Panc1 (cell line): ENCODE measurements at regions not wholly inside any gene's neighbourhood (a gene's known extent, or its start where the extent isn't known, plus 50 kb on each side); places are given as distances from the start of the nearest gene placed in this dataset.

Experiments used
- ATAC-seq: fragments of 200-7000 bp; cut with Tn5 transposase; 2 replicates; pipeline ENCODE4 v1.9.1; 2020; ENCODE audit warnings: mild to moderate bottlenecking, moderate library complexity
- BruUV-seq: library from RNA; stranded (reverse); fragments of 400-500 nt; replicated peaks from 2 replicates; lab custom pipeline; 2021; lab: Mats Ljungman, UMichigan
- CTCF ChIA-PET: fragments of 300-600 bp; sonication (Branson Sonifier 250); formaldehyde crosslinking; loops from one replicate; lab custom pipeline; 2022; ENCODE audit warnings: antibody characterized with exemption; lab: Charles Lee
- POLR2A ChIA-PET: fragments of 300-600 bp; sonication (Branson Sonifier 250); formaldehyde crosslinking; loops from one replicate; lab custom pipeline; 2022; ENCODE audit warnings: antibody characterized with exemption; lab: Charles Lee
- DNase-seq: peaks from one replicate; pipeline ENCODE4 v3.0.0-alpha.2; 2010; ENCODE audit warnings: low read depth, low spot score
- H3K27ac ChIP-seq: 2 replicates; pipeline ENCODE4 v1.5.1; 2011; ENCODE audit warnings: mild to moderate bottlenecking, low read length, inconsistent platforms
- H3K27me3 ChIP-seq: fragments of 200-500 bp; sonication (Bioruptor generic); 2 replicates; pipeline ENCODE4 v1.6.0; 2014; ENCODE audit warnings: low read length, inconsistent platforms; ENCODE audit not compliant: control insufficient read depth, insufficient read depth
- H3K36me3 ChIP-seq: fragments of 200-500 bp; sonication (Bioruptor generic); 2 replicates; pipeline ENCODE4 v1.5.1; 2014; ENCODE audit warnings: inconsistent platforms, mild to moderate bottlenecking, low read length, moderate library complexity; ENCODE audit not compliant: control insufficient read depth, insufficient read depth
- H3K4me1 ChIP-seq: 2 replicates; pipeline ENCODE4 v1.5.1; 2011; ENCODE audit warnings: inconsistent platforms, mild to moderate bottlenecking, low read length, moderate library complexity; ENCODE audit not compliant: control insufficient read depth, insufficient read depth
- H3K4me3 ChIP-seq, 2 experiments: 2 replicates each; pipeline ENCODE4 v1.5.1; 2011 to 2012; ENCODE audit warnings: low read depth in 2 of 2, low read length in 2 of 2, mild to moderate bottlenecking in 2 of 2, inconsistent platforms in 1 of 2, moderate library complexity in 1 of 2
- H3K9me3 ChIP-seq: fragments of 200-500 bp; sonication (Bioruptor generic); 2 replicates; pipeline ENCODE4 v1.5.1; 2014; ENCODE audit warnings: low read depth, mild to moderate bottlenecking, inconsistent platforms, low read length, moderate library complexity; ENCODE audit not compliant: control insufficient read depth, insufficient read depth
- POLR2AphosphoS5 ChIP-seq: IDR thresholded peaks from 2 replicates; pipeline ENCODE4 v1.6.1; 2012; ENCODE audit warnings: mild to moderate bottlenecking, low read depth, low read length, moderate library complexity
- SIN3A ChIP-seq: IDR thresholded peaks from 2 replicates; pipeline ENCODE4 v1.6.1; 2012; ENCODE audit warnings: low read depth, mild to moderate bottlenecking, low read length, moderate library complexity, borderline replicate concordance; ENCODE audit not compliant: insufficient read depth
- TCF7L2 ChIP-seq: IDR thresholded peaks from 2 replicates; pipeline ENCODE4 v1.6.1; 2011; ENCODE audit warnings: mild to moderate bottlenecking, low read depth, low read length, inconsistent platforms
- in situ Hi-C: cut with HindIII; loops from 2 replicates; pipeline ENCODE4 v1.10.0; 2016; ENCODE audit warnings: low sequenced_read_pairs, low pct_unique_long_range_greater_than_20kb
- intact Hi-C: fragments of 100-400 bp; cut with micrococcal nuclease; formaldehyde crosslinking; loops from one replicate; pipeline ENCODE4 v1.10.0; 2022; ENCODE audit not compliant: unreplicated experiment
- TF ChIP-seq, protein P1 (sequence below), 2 experiments: IDR thresholded peaks; 2 replicates each; pipeline ENCODE4 v1.6.1; 2011 to 2012; ENCODE audit warnings: low read depth in 2 of 2, control low read depth in 1 of 2, low read length in 1 of 2, mild to moderate bottlenecking in 1 of 2, moderate library complexity in 1 of 2; ENCODE audit not compliant: insufficient read depth in 1 of 2
- TF ChIP-seq, protein P2 (sequence below): fragments of 450-650 bp; IDR thresholded peaks from 2 replicates; pipeline ENCODE4 v1.5.1; 2017; ENCODE audit warnings: mild to moderate bottlenecking

DNA sequence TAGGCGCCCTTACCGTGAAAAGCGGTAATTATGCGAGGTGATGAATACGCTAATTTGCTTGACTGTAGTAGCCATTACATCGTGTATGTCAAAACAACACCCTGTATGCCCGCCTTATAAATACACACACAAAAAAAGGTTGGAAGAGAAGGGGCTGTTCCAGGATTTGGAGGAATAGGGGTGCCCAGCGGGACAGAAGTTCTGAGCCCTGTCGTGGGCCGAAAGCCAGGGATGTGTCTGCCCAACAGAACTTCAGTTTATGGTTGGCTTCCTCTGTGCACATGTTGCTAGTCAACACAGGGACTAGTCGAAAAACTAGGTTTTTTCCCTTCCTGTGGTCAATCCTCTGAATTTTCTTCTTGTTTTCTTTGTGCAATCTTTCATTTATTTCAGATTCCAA lies 182.5 kb downstream of the ACKR3 start:
- ATAC-seq (no peak), DNase-seq (no peak)
- H3K27me3 ChIP-seq, result no peaks in the 10 kb centered on the region; the same call in 1 of the 2 replicates
- no peaks in the 10 kb centered on the region for H3K9me3 ChIP-seq
- H3K4me3 ChIP-seq, result no peak overlapping the region
- in situ Hi-C loops, result no loop called here
- intact Hi-C loops, result no loop called here
- TF ChIP-seq TCF7L2 (no peak), POLR2AphosphoS5 (no peak), SIN3A (no peak)
- TF ChIP-seq, protein P1, sequence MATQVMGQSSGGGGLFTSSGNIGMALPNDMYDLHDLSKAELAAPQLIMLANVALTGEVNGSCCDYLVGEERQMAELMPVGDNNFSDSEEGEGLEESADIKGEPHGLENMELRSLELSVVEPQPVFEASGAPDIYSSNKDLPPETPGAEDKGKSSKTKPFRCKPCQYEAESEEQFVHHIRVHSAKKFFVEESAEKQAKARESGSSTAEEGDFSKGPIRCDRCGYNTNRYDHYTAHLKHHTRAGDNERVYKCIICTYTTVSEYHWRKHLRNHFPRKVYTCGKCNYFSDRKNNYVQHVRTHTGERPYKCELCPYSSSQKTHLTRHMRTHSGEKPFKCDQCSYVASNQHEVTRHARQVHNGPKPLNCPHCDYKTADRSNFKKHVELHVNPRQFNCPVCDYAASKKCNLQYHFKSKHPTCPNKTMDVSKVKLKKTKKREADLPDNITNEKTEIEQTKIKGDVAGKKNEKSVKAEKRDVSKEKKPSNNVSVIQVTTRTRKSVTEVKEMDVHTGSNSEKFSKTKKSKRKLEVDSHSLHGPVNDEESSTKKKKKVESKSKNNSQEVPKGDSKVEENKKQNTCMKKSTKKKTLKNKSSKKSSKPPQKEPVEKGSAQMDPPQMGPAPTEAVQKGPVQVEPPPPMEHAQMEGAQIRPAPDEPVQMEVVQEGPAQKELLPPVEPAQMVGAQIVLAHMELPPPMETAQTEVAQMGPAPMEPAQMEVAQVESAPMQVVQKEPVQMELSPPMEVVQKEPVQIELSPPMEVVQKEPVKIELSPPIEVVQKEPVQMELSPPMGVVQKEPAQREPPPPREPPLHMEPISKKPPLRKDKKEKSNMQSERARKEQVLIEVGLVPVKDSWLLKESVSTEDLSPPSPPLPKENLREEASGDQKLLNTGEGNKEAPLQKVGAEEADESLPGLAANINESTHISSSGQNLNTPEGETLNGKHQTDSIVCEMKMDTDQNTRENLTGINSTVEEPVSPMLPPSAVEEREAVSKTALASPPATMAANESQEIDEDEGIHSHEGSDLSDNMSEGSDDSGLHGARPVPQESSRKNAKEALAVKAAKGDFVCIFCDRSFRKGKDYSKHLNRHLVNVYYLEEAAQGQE (IDR thresholded peaks at IDR 0.05; ENCODE audit: insufficient read depth in 1 of 2, low read depth in 2 of 2, low read length in 1 of 2), result no peak
- TF ChIP-seq, protein P2, sequence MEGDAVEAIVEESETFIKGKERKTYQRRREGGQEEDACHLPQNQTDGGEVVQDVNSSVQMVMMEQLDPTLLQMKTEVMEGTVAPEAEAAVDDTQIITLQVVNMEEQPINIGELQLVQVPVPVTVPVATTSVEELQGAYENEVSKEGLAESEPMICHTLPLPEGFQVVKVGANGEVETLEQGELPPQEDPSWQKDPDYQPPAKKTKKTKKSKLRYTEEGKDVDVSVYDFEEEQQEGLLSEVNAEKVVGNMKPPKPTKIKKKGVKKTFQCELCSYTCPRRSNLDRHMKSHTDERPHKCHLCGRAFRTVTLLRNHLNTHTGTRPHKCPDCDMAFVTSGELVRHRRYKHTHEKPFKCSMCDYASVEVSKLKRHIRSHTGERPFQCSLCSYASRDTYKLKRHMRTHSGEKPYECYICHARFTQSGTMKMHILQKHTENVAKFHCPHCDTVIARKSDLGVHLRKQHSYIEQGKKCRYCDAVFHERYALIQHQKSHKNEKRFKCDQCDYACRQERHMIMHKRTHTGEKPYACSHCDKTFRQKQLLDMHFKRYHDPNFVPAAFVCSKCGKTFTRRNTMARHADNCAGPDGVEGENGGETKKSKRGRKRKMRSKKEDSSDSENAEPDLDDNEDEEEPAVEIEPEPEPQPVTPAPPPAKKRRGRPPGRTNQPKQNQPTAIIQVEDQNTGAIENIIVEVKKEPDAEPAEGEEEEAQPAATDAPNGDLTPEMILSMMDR, result no peak
- ChIA-PET CTCF (no interaction called here), POLR2A (no interaction called here)
- H3K27ac ChIP-seq, result no peak overlapping the region
- no TSS peak for BruUV-seq
- no peaks in the 10 kb centered on the region for H3K4me1 ChIP-seq
- H3K36me3 ChIP-seq, result no peaks in the 10 kb centered on the region

DNA sequence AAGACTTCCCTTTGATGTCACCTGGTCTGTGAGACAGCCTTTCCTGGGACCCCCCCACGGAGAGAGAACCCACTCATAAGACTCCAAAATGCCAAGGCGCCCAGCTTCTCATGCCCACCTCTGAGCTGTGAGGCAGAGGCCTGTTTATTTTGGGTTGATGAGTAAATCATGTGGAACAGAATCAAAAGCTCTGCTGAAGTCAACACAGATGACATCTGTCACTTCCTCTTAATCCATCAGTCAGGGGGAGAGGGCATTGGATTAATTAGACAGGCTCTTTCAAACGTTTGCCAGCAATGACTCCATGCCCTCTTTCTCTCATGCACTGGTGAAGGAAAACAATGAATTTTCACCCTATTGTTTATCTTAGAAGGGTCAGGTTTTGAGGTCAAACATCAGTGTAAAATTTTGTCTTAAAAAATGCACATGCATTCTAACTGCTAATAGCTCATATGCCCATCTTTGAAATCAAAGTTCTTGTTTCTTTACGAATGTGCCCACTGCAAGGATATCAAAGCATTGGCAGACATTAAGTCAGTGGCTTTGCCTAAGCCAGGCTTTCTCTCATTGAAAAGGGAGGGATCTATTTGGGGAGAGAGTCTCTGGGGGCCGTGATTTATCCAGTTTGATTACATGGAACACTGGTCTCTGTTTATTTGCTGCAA lies 184.1 kb downstream of the ACKR3 start:
- ChIA-PET CTCF (no interaction called here), POLR2A (no interaction called here)
- DNase-seq, result no peak
- no peaks in the 10 kb centered on the region for H3K9me3 ChIP-seq
- H3K27ac ChIP-seq, result no peak overlapping the region
- ATAC-seq, result no peak
- peaks cover 4% of the 10 kb centered on the region; the same call in 1 of the 2 replicates for H3K27me3 ChIP-seq
- no peaks in the 10 kb centered on the region for H3K36me3 ChIP-seq
- in situ Hi-C loops, result no loop called here
- TF ChIP-seq, protein P2, result no peak
- no peak for TF ChIP-seq SIN3A
- TF ChIP-seq, protein P1 (IDR thresholded peaks at IDR 0.05; ENCODE audit: insufficient read depth in 1 of 2, low read depth in 2 of 2, low read length in 1 of 2), result no peak
- no peak for TF ChIP-seq POLR2AphosphoS5
- TF ChIP-seq TCF7L2, result no peak
- H3K4me1 ChIP-seq, result no peaks in the 10 kb centered on the region
- H3K4me3 ChIP-seq, result no peak overlapping the region
- intact Hi-C loops, result no loop called here
- no TSS peak for BruUV-seq
